Bronchial epithelial cell (primary cell): ENCODE measurements at regions not wholly inside any gene's neighbourhood (a gene's known extent, or its start where the extent isn't known, plus 50 kb on each side); places are given as distances from the start of the nearest gene placed in this dataset.

Source experiments
- DNase-seq: peaks from one replicate; pipeline ENCODE4 v3.0.0-alpha.2; 2010; ENCODE audit warnings: low read depth
- FAIRE-seq: peaks from 2 replicates; lab custom pipeline; 2011; peaks lifted over from hg19 to GRCh38; lab: Jason Lieb, UNC
- H3K27me3 ChIP-seq: 2 replicates; pipeline ENCODE4 v1.5.1; 2011; ENCODE audit warnings: low read length; ENCODE audit not compliant: control insufficient read depth, insufficient read depth
- H3K36me3 ChIP-seq: 2 replicates; pipeline ENCODE4 v1.5.1; 2011; ENCODE audit warnings: low read length; ENCODE audit not compliant: control insufficient read depth, insufficient read depth
- H3K4me3 ChIP-seq: 2 replicates; pipeline ENCODE4 v1.5.1; 2011; ENCODE audit warnings: mild to moderate bottlenecking, low read depth, low read length, control low read depth
- TF ChIP-seq, protein P1 (sequence below): IDR thresholded peaks from 2 replicates; pipeline ENCODE4 v1.5.1; 2011; ENCODE audit warnings: mild to moderate bottlenecking, moderate library complexity, low read length, control low read depth, inconsistent platforms; ENCODE audit not compliant: insufficient read depth, severe bottlenecking

DNA sequence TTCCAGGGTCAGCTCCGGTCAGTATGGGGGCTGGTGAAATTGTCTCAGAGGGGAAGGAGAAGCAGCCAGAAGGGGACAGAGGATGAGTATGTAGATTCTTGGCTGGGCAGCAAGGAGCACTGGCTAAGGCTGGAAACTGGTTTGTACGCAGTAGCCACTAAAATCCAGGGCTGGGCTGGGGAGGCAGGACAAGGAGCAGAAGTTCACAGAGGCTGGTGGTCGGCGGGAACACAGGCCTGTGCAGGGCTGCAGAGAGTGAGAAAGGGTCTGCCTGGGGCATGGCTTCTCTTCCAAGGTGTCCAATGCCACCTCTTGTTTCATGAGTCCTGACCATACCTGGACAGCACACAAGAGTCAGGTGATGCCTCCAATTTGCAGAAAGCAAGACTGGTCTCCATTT lies 94.4 kb upstream of the HDAC4 start:
- Histone ChIP-seq H3K4me3 (no peak overlapping the region), H3K36me3 (no peaks in the 10 kb centered on the region), H3K27me3 (no peaks in the 10 kb centered on the region)
- FAIRE-seq (no peak), DNase-seq (no peak)
- TF ChIP-seq, protein P1, sequence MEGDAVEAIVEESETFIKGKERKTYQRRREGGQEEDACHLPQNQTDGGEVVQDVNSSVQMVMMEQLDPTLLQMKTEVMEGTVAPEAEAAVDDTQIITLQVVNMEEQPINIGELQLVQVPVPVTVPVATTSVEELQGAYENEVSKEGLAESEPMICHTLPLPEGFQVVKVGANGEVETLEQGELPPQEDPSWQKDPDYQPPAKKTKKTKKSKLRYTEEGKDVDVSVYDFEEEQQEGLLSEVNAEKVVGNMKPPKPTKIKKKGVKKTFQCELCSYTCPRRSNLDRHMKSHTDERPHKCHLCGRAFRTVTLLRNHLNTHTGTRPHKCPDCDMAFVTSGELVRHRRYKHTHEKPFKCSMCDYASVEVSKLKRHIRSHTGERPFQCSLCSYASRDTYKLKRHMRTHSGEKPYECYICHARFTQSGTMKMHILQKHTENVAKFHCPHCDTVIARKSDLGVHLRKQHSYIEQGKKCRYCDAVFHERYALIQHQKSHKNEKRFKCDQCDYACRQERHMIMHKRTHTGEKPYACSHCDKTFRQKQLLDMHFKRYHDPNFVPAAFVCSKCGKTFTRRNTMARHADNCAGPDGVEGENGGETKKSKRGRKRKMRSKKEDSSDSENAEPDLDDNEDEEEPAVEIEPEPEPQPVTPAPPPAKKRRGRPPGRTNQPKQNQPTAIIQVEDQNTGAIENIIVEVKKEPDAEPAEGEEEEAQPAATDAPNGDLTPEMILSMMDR, result no peak

DNA sequence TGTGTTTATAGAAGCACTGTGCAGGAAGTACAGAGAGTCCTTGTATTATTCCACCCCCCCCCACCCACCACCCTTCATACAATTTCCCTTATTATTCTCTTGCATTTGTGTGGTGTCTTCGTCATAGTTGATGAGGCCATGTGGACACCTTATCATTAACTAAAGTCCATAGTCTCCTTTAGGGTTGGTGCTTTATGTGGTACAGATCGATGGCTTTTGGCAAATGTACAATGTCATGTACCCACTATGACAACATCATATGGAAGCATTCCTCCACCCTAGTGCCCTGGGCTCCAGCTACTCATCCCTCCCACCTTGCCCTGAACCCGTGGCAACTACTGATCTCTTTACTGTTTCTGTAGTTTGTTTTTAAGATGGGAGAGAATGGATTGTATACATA lies 93.8 kb upstream of the HDAC4 start:
- Histone ChIP-seq H3K4me3 (no peak overlapping the region), H3K36me3 (no peaks in the 10 kb centered on the region), H3K27me3 (no peaks in the 10 kb centered on the region)
- DNase-seq, result no peak
- TF ChIP-seq, protein P1, result no peak
- no peak for FAIRE-seq

GRCh38 chr2:239489481-239489880 lies 88.7 kb upstream of the HDAC4 start:
- FAIRE-seq (no peak), DNase-seq (no peak)
- Histone ChIP-seq H3K27me3 (no peaks in the 10 kb centered on the region), H3K4me3 (no peak overlapping the region), H3K36me3 (no peaks in the 10 kb centered on the region)
- TF ChIP-seq, protein P1, result no peak

DNA sequence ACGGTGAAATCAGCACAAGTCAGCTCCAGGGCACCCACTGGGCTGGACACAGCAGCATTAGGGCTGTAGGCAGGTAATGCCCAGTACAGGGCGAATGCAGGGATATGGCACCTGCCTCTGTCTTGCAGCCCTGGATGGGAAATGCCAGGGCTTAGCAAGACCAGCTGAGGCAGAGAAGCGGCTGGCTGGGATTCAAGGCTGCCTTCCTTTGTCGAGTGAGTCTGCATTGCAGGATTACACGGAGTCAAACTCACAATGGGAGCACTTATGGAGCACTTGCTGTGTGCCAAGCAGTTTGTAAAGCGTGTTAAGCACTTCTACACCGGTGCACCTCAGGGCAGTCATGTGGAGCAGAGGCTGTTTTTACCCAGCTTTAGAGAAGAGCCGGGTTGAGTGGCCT lies 87.3 kb upstream of the HDAC4 start:
- TF ChIP-seq, protein P1, result no peak
- DNase-seq, result no peak
- H3K4me3 ChIP-seq, result no peak overlapping the region
- FAIRE-seq, result no peak
- no peaks in the 10 kb centered on the region for H3K36me3 ChIP-seq
- no peaks in the 10 kb centered on the region for H3K27me3 ChIP-seq

- FAIRE-seq, result no peak
Measured at GRCh38 chr2:239487272-239487671, 86.5 kb upstream of the HDAC4 start.

DNA sequence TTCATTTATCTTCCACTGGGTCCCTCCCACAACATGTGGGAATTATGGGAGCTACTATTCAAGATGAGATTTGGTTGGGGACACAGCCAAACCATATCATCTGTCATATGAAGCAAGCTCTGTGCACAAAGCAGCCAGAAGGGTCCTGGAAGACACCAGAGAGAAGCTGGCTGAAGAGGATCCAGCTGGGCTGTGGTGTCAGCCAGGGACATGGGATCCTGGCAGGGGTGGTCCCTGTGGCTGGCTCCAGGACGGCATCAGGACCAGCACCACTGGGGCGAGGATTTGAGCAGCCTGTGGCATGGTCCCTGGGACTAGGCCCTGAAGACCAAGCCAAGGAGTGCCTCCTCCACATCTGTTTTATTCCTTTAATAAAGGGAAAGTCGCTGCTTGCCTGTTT lies 84.8 kb upstream of the HDAC4 start:
- Histone ChIP-seq H3K27me3 (no peaks in the 10 kb centered on the region), H3K4me3 (no peak overlapping the region), H3K36me3 (no peaks in the 10 kb centered on the region)
- FAIRE-seq (no peak), DNase-seq (no peak)
- TF ChIP-seq, protein P1, result no peak

More at GRCh38 chr2:239487272-239487671, 86.5 kb upstream of the HDAC4 start:
- no peak overlapping the region for H3K4me3 ChIP-seq
- no peaks in the 10 kb centered on the region for H3K27me3 ChIP-seq
- no peaks in the 10 kb centered on the region for H3K36me3 ChIP-seq
- DNase-seq, result no peak
- TF ChIP-seq, protein P1, result no peak
